ENCODE measurements at regions not wholly inside any gene's neighbourhood (a gene's known extent, or its start where the extent isn't known, plus 50 kb on each side); places are given as distances from the start of the nearest gene placed in this dataset.
"Not testable (repeated sequence)": the region's sequence is repeated elsewhere in the genome, so short reads cannot be mapped to it uniquely, and the experiment has no call there.

GRCh38 chr3:94459167-94459566 is 396.3 kb downstream of the NSUN3 start:
- DNase-seq (ENCODE audit: extremely low spot score, insufficient read length, low read depth) = no peak
- FAIRE-seq = no peak

GRCh38 chr3:94460931-94461330 is 398.1 kb downstream of the NSUN3 start:
- FAIRE-seq (no peak), DNase-seq (ENCODE audit: extremely low spot score, insufficient read length, low read depth) (no peak)

- FAIRE-seq (no peak), DNase-seq (ENCODE audit: extremely low spot score, insufficient read length, low read depth) (no peak)
These were observed 400.1 kb downstream of the NSUN3 start for GRCh38 chr3:94462931-94463330.

GRCh38 chr3:94472511-94472910 is 409.6 kb downstream of the NSUN3 start:
- FAIRE-seq = no peak
- no peak for DNase-seq (ENCODE audit: extremely low spot score, insufficient read length, low read depth)

GRCh38 chr3:94481226-94481898 is 418.5 kb downstream of the NSUN3 start:
- FAIRE-seq (no peak), DNase-seq (ENCODE audit: extremely low spot score, insufficient read length, low read depth) (no peak)

GRCh38 chr3:94482686-94483085 is 419.8 kb downstream of the NSUN3 start:
- FAIRE-seq (no peak), DNase-seq (ENCODE audit: extremely low spot score, insufficient read length, low read depth) (no peak)

- no peak for FAIRE-seq
These were observed 420.5 kb downstream of the NSUN3 start for GRCh38 chr3:94483403-94483802.

GRCh38 chr3:94494992-94495391 is 432.1 kb downstream of the NSUN3 start:
- FAIRE-seq (no peak), DNase-seq (ENCODE audit: extremely low spot score, insufficient read length, low read depth) (no peak)

More at GRCh38 chr3:94483403-94483802, 420.5 kb downstream of the NSUN3 start:
- no peak for DNase-seq (ENCODE audit: extremely low spot score, insufficient read length, low read depth)

- no peak for DNase-seq (ENCODE audit: extremely low spot score, insufficient read length, low read depth)
- no peak for FAIRE-seq
These were observed 437.3 kb downstream of the NSUN3 start for GRCh38 chr3:94500146-94500545.

- FAIRE-seq; DNase-seq (ENCODE audit: extremely low spot score, insufficient read length, low read depth): not testable (repeated sequence)
These were observed 444.5 kb downstream of the NSUN3 start for GRCh38 chr3:94507354-94507753.

- no peak for DNase-seq (ENCODE audit: extremely low spot score, insufficient read length, low read depth)
- FAIRE-seq = no peak
These were observed 450.0 kb downstream of the NSUN3 start for GRCh38 chr3:94512876-94513275.

- no peak for FAIRE-seq
These were observed 450.7 kb downstream of the NSUN3 start for GRCh38 chr3:94513600-94513999.

GRCh38 chr3:94515983-94516382 is 453.1 kb downstream of the NSUN3 start:
- FAIRE-seq (no peak), DNase-seq (ENCODE audit: extremely low spot score, insufficient read length, low read depth) (no peak)

More at GRCh38 chr3:94513600-94513999, 450.7 kb downstream of the NSUN3 start:
- no peak for DNase-seq (ENCODE audit: extremely low spot score, insufficient read length, low read depth)

- FAIRE-seq = no peak
- no peak for DNase-seq (ENCODE audit: extremely low spot score, insufficient read length, low read depth)
These were observed 457.5 kb downstream of the NSUN3 start for GRCh38 chr3:94520364-94520763.

GRCh38 chr3:94522488-94522887 is 459.6 kb downstream of the NSUN3 start:
- DNase-seq (ENCODE audit: extremely low spot score, insufficient read length, low read depth) (no peak), FAIRE-seq (no peak)

- FAIRE-seq (no peak), DNase-seq (ENCODE audit: extremely low spot score, insufficient read length, low read depth) (no peak)
These were observed 461.4 kb downstream of the NSUN3 start for GRCh38 chr3:94524102-94524919.

- DNase-seq (ENCODE audit: extremely low spot score, insufficient read length, low read depth) = no peak
- no peak for FAIRE-seq
These were observed 462.2 kb downstream of the NSUN3 start for GRCh38 chr3:94525043-94525442.

- DNase-seq (ENCODE audit: extremely low spot score, insufficient read length, low read depth) = no peak
- FAIRE-seq = no peak
These were observed 467.0 kb downstream of the NSUN3 start for GRCh38 chr3:94529816-94530215.

- FAIRE-seq (no peak), DNase-seq (ENCODE audit: extremely low spot score, insufficient read length, low read depth) (no peak)
These were observed 470.1 kb downstream of the NSUN3 start for GRCh38 chr3:94532951-94533350.

- FAIRE-seq (no peak), DNase-seq (ENCODE audit: extremely low spot score, insufficient read length, low read depth) (no peak)
These were observed 477.1 kb downstream of the NSUN3 start for GRCh38 chr3:94539937-94540336.

- DNase-seq (ENCODE audit: extremely low spot score, insufficient read length, low read depth) = no peak
- no peak for FAIRE-seq
These were observed 480.3 kb downstream of the NSUN3 start for GRCh38 chr3:94543161-94543560.
